GM20000 (cell line): ENCODE measurements at regions not wholly inside any gene's neighbourhood (a gene's known extent, or its start where the extent isn't known, plus 50 kb on each side); places are given as distances from the start of the nearest gene placed in this dataset.

Experiments used
- DNase-seq: peaks from one replicate; pipeline ENCODE4 v3.0.0; 2012; ENCODE audit warnings: low spot score
- CTCF ChIP-seq: IDR thresholded peaks from 2 replicates; pipeline ENCODE4 v1.5.1; 2012; ENCODE audit warnings: mild to moderate bottlenecking, control low read depth; ENCODE audit errors: extremely low read depth, missing control alignments

GRCh38 chr9:117907420-117907819 is 203.2 kb downstream of the TLR4 start:
- DNase-seq: no peak
- no peak for TF ChIP-seq CTCF

GRCh38 chr9:117916291-117916690 is 212.1 kb downstream of the TLR4 start:
- TF ChIP-seq CTCF: no peak

GRCh38 chr9:117917873-117918272 is 213.7 kb downstream of the TLR4 start:
- TF ChIP-seq CTCF: no peak
- DNase-seq: no peak

More at GRCh38 chr9:117916291-117916690, 212.1 kb downstream of the TLR4 start:
- DNase-seq: no peak

GRCh38 chr9:117919538-117919937 is 215.3 kb downstream of the TLR4 start:
- no peak for DNase-seq
- no peak for TF ChIP-seq CTCF

GRCh38 chr9:117926031-117926658 is 221.9 kb downstream of the TLR4 start:
- no peak for TF ChIP-seq CTCF
- no peak for DNase-seq

GRCh38 chr9:117927354-117927753 is 223.2 kb downstream of the TLR4 start:
- no peak for DNase-seq
- no peak for TF ChIP-seq CTCF

GRCh38 chr9:117929868-117930267 is 225.7 kb downstream of the TLR4 start:
- no peak for DNase-seq
- no peak for TF ChIP-seq CTCF
